Left colon (tissue), 2 donors: ENCODE measurements at regions not wholly inside any gene's neighbourhood (a gene's known extent, or its start where the extent isn't known, plus 50 kb on each side); places are given as distances from the start of the nearest gene placed in this dataset.

Experiments used
- ATAC-seq: fragments of 200-7000 bp; cut with Tn5 transposase; one replicate; pipeline ENCODE4 v1.9.1; 2020; ENCODE audit warnings: mild to moderate bottlenecking, moderate library complexity
- DNase-seq, 2 donors: peaks; one replicate each; pipeline ENCODE4 v3.0.0-alpha.2; 2020
- intact Hi-C, 2 donors: fragments of 100-400 bp; cut with DNase I in 1 of 2; cut with micrococcal nuclease in 1 of 2; formaldehyde crosslinking; loops; one replicate each; pipeline versions ENCODE4 v1.11.2 to v1.14.0; 2022; cut with DNase I, micrococcal nuclease
- donor health status: DM: no; HTN: no; CAD: no.
- donor health status: DM: yes; HTN: yes; CAD: no.

DNA sequence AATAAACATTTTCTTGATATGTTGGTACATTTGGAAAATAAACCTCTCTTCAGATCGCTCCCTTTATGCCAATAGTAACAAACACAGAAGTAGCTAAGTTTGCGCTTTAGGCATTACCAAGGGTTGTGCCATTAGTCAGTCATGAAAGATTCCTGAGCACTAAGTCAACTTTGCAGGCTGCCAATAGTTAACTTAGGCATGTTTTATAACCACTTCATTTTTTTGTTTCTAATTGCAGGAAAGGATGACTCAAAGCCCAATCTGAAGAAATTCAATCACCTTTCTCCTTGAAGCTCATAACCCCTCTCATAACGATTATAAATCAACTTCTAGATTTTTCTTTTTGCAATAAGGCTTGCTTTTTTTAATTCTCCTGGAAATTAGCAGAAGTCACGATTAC is 517.0 kb downstream of the AGTPBP1 start:
- intact Hi-C loops = no loop called here
- ATAC-seq (no peak), DNase-seq (no peak)

DNA sequence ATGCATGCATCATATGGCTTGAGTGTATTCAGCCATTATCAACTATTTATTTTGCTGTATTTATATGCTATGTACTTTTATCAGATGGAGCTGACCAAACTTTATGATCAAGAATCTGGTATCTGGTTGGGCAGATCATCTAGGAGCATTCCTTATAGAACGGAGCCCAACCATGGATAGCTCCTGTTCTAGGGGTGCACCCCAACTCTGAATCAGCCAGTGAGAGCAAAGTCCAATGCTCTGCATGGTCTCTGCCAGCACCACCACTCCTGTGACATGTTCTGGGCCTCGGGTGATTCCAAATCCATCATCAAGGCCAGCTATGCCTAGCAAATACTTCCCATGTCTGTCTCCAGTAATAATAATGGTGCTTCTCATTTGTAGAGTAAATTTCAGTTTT is 517.5 kb downstream of the AGTPBP1 start:
- intact Hi-C loops = no loop called here
- ATAC-seq (no peak), DNase-seq (no peak)

DNA sequence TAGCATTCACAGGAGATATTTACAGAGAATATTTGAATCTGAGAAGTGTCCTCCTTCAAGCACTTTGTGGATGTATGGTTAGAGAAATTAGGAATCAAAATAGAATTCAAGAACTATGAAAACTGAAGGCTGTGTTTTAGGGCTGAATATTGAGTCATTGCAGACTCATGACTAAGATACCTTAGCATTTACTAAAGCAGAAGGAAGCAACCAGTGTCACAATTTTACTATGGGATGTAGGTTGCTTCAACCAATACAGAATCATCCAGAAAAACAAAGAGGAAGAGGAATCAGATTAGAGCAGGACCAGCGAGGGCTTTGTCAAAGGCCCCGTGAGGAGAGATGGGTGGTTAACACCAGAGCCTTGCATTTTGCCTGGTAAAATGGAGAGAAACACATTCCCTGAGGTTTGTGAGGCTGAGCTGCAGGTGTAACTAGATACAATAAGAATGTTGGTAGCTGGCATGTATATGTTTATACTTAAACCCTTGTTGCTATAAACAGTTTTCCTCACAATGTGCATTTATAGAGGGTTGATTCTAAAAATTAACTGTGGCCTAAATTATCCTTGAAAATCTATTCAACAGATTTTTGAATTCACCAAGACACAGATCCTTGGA is 518.1 kb downstream of the AGTPBP1 start:
- no peak for DNase-seq
- intact Hi-C loops = no loop called here
- ATAC-seq = no peak

DNA sequence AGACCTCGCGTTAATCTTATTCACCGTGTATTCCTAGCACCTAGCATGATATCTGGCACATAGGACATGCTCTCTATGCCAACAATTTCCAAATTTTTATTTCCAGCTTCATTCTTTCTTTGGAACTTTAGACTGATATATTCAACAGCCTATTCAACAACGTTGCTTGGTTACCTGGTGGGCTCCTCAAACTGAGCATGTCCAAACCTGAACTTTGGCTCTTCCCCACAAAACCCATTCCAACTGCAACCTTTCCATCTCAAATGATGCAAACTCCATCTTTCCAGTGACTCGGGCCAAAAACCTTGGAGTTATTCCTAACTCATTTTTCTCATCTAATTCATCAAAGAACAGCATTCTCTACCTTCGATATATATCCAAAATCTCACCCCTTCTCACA is 525.2 kb downstream of the AGTPBP1 start:
- DNase-seq (no peak), ATAC-seq (no peak)
- intact Hi-C loops = no loop called here

DNA sequence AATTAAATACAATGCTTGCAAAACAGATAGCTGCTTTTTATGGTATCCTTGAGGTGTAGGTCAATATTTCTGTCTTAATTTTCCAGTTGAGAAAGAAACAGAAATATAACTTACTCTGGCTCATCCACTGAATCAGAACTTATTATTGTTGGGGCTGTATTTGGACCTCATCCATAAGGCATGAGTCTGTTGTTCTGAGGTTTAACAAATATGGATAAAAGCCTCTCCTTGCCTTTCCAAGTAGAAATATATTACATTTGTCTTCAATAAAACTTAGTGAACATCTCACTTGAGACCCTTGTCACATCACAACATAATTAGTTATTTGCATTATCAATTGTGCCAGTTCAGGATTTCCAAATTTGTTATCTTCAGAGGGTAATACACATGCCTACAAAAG is 525.8 kb downstream of the AGTPBP1 start:
- intact Hi-C loops = no loop called here
- no peak for ATAC-seq

DNA sequence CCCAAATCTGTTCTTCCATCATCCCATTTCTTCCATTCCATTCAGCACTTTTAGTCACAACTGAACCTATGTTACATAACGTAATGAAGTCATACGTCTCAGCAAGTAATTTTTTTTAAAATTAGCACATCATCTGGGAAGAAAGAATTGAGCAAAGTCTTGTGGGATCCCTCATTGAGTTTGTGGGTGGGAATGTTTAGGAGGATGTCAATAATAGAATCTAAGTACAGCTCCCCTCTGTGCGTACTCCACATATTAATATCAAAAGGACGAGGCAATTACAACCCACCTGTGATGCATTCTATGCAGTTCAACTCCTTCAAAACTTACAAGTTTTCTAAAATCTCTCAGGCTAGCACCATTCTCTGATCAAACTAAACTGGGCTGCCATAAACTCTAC is 526.3 kb downstream of the AGTPBP1 start:
- no peak for DNase-seq
- intact Hi-C loops = no loop called here
- ATAC-seq = no peak

More for the DNA sequence above, 525.8 kb downstream of the AGTPBP1 start:
- DNase-seq = no peak

DNA sequence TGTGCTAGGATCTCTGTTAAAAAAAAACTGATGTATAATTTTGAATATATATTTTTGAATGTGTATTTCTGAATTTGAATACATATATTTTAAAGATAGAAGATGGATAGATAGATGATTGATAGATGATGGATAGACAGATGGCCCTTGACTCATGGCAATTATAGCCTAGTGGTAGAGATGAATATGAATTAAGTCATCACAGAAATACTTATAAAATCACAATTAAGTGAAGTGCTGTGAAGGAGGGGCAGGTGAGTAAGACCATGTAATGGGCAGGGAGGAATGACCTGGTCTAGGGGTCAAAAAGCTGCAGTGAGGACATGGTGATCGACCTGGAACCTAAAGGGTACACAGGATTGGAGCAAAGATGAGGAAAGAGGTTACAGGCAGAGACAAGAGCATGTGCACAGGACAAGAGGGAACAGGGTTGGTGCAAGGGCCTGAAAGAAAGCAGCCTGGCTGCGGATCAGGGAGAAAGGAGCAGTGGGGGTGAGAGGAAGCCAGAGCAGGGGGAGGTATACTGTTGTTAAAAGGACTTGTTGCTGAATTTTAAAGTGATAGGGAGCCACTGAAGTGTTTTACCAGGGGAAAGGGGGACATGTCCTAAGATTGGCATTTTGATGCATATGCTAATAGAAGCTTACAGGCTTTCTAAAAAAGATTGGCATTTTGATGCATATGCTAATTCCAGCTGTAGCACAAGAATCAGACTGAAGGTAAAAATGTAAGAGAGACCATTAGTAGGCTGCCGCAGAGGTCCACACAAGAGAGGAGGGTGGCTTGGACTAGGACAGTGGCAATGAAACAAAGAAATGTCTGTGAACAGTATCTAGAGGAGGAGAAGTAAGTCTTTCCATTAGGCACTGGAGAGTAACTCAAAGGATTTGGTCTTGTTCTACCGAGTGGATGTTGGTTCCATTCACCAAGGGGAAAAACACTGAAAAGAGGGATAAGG is 527.8 kb downstream of the AGTPBP1 start:
- no peak for DNase-seq
- intact Hi-C loops = no loop called here
- ATAC-seq = no peak

DNA sequence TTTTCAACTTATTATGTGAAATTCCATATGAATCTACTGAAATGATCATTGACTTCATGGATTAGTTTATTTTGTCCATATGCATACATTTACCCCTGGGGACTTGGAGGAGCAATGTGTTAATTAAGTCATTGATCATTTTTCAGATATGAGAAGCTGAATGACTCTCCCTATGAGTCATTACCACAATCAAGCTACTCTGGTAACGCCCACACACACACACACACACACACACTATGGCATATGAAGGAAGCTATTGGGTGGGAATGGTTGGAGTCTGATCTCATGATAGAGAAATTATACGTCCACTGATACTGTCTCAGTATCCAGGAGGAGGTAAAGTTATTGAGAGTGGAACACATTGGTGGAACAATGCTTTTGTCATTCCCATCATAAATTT is 528.9 kb downstream of the AGTPBP1 start:
- ATAC-seq (peak; percentile 82), DNase-seq (peak in 1 of 2 donors; percentile 15)
- intact Hi-C loops = no loop called here

DNA sequence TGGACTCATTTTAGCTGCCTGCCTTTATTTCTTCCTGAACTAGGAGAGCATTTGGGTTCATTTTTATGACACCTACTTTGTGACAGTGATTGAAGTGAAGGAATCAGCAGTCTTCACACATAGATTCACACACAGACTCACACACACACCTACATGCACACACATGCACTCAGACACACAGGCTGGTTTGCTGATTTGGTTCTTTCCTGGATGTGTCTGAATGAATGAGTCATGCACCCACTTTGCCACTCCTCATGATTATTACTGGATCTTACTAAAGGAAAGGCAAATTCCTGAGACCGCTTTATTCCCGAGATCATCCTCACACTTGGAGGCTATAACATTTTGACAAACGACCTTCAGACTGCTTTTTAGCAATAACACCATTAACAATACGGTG is 529.5 kb downstream of the AGTPBP1 start:
- ATAC-seq (peak; percentile 57), DNase-seq (no peak)
- intact Hi-C loops = no loop called here

DNA sequence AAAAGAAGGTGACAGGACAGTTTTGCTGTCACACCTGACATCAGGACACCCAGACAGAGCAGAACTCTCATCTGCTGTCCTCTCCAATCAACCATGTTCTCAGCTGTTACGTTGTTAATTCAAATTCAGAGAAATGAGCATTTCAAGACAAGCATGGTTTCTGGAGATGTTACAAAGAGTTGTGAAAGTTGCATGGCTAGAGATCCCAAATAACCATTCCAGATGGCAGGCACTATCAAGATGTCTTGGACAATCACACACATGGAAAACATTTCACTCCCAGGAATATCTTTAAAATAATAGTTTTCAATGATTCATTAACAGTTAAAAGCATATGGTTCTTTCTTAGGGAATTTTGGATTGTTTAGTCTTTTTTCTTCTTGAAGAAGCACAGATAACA is 533.1 kb downstream of the AGTPBP1 start:
- intact Hi-C loops = no loop called here
- DNase-seq (no peak), ATAC-seq (no peak)

DNA sequence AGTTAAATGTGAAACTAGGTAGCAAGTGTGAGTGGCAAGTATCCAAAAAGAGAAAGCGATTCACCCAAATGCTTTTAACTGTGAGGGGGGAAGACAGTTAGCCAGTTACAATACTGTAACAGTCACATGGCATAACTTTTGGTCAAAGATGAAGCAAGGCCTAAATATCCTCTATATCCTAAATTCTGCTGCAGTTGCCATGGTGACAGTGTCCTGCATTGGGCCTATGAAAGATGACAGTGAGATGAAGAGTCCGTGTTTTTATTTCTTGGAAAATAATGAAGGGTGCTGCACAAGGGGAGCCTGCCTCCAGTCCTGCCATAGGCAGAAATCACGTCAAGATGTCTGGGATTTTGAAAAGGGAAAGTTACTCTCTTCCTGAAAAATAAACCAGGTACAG is 534.6 kb downstream of the NTRK2 start:
- intact Hi-C loops = no loop called here
- DNase-seq (no peak), ATAC-seq (no peak)

DNA sequence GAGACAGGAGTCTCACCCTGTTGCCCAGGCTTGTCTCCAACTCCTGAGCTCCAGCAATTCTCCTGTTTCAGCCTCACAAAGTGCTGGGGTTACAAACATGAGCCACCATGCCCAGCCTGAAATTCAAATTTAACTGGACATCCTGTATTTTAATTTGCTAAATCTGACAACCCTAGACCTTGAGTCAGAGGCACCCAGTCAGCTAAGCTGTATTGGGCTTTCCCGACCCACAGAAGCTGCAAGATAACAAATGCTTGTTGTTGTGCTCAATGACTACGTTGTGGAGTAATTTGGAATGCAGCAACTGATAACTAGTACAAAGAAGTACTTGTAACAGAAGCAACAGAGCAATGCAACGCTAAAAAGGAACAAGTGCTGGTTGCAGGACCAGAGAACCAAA is 533.1 kb downstream of the NTRK2 start:
- no peak for ATAC-seq
- intact Hi-C loops = no loop called here
- no peak for DNase-seq

DNA sequence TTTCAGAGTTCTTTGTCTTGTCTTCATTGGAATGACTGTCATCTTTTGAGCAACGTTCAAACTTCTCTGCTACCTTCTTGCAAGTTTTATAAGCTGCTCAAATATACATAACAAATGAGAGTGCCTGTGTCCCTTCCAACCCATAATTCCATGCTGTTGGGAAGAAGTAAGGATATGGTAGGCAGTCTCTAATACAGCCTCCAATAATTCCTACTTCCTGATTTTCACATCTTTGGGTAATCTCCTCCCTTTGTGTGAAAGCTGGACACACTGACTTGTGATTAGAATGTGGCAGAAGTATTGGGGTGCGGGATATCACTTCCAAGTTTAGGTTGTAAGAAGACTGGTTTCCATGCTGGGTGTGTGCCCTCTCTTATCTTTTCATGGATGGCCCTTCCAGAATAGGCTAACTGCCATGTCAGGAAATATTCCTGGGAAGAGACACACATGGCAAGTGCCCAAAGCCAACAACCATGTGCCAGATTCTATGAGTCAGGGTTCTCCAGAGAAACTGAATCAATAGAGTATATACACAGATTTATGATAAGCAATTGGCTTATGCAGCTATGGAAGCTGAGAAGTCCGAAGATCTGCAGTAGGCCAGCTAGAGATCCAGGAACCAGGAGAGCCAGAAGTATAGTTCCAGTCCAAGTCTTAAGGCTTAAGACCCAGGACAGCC is 531.3 kb downstream of the NTRK2 start:
- DNase-seq (peak; percentile 22 to 55), ATAC-seq (peak; percentile 93)
- intact Hi-C loops = no loop called here

DNA sequence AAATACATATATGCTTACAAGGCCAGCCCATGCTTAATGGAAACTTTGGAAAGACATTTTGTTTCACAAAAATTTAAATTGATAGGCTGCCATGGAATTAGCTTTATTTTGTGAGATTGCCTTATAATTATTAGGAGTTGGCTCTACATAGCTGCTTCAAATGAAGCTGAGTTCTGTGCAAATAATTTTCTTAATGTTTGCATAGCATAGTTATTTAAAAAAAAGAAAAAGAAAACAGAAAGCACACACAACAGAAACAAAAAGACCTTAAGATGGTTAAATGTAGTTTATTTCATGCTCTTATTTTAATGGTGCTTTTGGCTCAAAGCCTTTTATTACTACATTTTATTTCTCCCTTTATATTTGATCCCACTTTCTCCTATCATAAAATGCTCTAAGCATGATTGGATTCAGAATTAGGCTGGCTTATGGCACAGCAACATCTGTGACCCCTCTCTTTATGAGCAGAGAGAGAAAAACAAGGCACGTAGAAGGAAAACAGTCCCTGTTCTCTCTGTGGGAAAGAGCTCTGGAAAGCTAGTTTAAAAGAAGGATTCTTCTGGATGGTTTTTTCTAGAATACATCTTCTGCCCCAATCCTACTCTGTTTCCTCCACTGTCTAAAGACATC is 530.5 kb downstream of the NTRK2 start:
- DNase-seq (no peak), ATAC-seq (no peak)
- intact Hi-C loops = no loop called here

DNA sequence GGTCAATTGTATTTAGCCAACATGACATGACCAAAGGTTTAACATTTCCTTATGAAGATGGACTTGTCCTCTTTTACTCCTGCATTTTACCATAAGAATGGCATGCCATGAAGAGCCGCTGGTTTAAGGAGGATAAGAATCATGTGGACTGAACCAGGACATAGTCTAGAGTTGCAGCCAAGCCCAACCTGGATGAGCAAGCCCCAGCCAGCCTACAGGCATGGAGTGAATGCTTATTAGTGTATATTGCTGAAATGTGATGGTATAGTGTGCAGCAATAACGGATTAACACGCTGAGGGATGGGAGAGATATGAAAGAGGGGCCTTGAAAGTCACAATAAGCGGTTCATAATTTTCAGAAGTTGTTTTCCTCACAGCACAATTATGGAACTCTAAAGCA is 523.2 kb downstream of the NTRK2 start:
- ATAC-seq (no peak), DNase-seq (no peak)
- intact Hi-C loops = no loop called here

DNA sequence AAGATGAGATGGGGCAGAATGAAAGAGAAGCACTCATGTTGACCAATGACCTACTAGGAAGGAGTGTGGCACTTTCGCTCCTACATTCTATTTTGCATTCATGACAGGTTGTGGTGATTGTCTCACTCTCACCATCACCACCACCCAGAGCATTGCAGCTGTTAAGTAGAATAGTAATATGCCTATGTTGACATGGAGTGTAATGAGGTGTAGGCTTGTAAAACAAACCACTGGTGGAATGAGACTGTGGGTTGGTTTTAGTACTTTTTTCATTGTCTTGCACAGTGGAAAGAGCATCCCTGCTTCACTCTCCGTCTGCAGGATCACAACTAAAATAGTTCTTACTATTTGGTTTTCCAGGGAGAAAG is 516.7 kb downstream of the NTRK2 start:
- intact Hi-C loops = no loop called here
- ATAC-seq = no peak
- DNase-seq = no peak

DNA sequence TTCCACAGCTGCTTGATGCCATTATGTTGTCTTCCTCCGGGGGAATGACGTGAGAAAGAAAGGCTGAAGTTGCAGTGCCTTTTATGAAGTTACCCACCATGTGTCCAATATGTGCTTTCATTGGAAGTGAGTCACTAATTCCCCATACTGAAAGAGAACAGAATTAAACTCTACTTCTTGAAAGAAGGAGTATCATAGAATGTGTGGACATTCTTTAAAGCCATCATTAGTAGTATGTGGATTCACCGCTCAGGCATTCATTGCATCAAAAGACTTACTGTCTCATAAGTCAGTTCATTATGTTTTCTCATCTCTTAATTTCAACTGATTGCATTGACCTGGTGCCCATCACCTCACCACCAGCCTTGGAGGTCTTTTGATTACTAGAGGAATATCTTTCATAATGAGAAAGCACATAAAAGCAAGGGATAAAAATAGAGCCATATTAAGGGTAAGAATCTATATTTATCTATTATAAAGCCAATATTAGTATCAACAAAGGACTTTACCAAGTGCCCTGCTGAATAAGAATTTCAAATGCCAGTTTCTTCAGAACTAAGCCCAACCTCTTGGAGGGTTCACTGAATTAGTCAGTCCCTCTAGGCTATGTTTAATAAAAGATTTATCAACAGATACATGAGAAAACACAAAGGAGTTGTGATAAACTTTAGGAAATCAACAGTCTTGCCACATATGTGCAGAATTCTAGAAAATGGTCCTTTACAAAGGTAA is 516.1 kb downstream of the NTRK2 start:
- intact Hi-C loops = no loop called here
- DNase-seq (no peak), ATAC-seq (no peak)

DNA sequence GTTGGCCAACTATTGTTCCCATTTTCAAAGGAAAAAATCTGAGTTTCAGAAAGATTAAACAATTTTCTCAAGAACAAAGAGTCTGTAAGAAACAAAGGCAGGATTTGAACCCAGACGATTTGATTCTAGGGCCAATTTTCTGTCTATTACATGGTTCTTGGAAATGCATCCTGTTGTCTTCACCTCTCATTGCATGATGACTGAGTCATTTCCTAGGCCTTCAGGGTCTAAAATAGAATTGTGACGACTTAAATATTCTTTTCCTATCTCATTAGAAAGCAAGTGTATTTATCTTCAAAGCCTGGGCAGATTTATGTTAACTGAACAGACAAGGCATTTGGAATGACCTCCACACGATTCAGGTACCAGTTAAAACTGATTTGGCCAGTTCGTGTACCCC is 512.9 kb downstream of the NTRK2 start:
- intact Hi-C loops = no loop called here
- DNase-seq (no peak), ATAC-seq (no peak)

DNA sequence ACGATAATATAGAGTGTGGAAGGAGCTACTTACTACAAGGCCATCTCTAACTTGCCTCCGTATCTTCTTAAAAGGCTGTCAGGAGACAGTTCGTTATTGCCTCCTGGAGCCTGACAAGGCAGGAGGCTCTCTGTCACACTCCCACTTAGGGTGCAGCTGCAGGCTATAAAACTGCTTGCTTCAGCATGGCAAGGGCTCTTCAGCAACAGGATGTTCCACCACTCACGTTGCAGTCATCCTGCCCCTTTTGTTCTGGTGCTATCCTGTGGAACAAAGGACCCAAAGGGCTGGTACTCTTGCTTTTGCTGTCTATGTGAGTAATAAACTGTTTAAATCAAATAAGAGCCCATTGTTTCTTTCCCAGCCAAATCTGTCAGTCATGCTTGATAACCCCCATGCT is 508.9 kb downstream of the NTRK2 start:
- ATAC-seq (no peak), DNase-seq (no peak)
- intact Hi-C loops = no loop called here
